Mesenchymal stem cell (in vitro differentiated cells and primary cell): ENCODE measurements at regions not wholly inside any gene's neighbourhood (a gene's known extent, or its start where the extent isn't known, plus 50 kb on each side); places are given as distances from the start of the nearest gene placed in this dataset.

Source experiments
- DNase-seq: peaks from one replicate; pipeline ENCODE4 v3.0.0-alpha.2; 2013
- H2AFZ ChIP-seq: one replicate; pipeline ENCODE4 v1.6.1; 2013; ENCODE audit warnings: low read depth, mild to moderate bottlenecking, control low read depth, inconsistent platforms, low read length, moderate library complexity
- H2AK5ac ChIP-seq: 2 replicates; pipeline ENCODE4 v1.6.1; 2013; ENCODE audit warnings: low read length, moderate library complexity, mild to moderate bottlenecking, inconsistent platforms; ENCODE audit not compliant: severe bottlenecking
- H2BK120ac ChIP-seq: one replicate; pipeline ENCODE4 v1.6.1; 2013; ENCODE audit warnings: low read depth, mild to moderate bottlenecking, inconsistent platforms, low read length, moderate library complexity
- H2BK12ac ChIP-seq, 2 experiments: one replicate each; pipeline ENCODE4 v1.6.1; 2013; ENCODE audit warnings: inconsistent platforms in 2 of 2, low read length in 2 of 2, mild to moderate bottlenecking in 2 of 2, moderate library complexity in 2 of 2, control low read depth in 1 of 2
- H2BK15ac ChIP-seq: one replicate; pipeline ENCODE4 v1.6.1; 2013; ENCODE audit warnings: mild to moderate bottlenecking, low read depth, inconsistent platforms; ENCODE audit not compliant: poor library complexity, severe bottlenecking
- H2BK5ac ChIP-seq: 2 replicates; pipeline ENCODE4 v1.6.1; 2013; ENCODE audit warnings: low read depth, mild to moderate bottlenecking, low read length, control low read depth, inconsistent platforms; ENCODE audit not compliant: poor library complexity, severe bottlenecking
- H3K14ac ChIP-seq, 2 experiments: one replicate each; pipeline ENCODE4 v1.6.1; 2013; ENCODE audit warnings: inconsistent platforms in 2 of 2, low read length in 2 of 2, control low read depth in 1 of 2, mild to moderate bottlenecking in 1 of 2, moderate library complexity in 1 of 2
- H3K18ac ChIP-seq, 2 experiments: one replicate each; pipeline ENCODE4 v1.6.1; 2013; ENCODE audit warnings: inconsistent platforms in 2 of 2, low read length in 2 of 2, control low read depth in 1 of 2, low read depth in 1 of 2, mild to moderate bottlenecking in 1 of 2
- H3K23ac ChIP-seq, 2 experiments: one replicate each; pipeline ENCODE4 v1.6.1; 2013; ENCODE audit warnings: inconsistent platforms in 2 of 2, low read length in 2 of 2, mild to moderate bottlenecking in 2 of 2, moderate library complexity in 2 of 2, control low read depth in 1 of 2
- H3K27ac ChIP-seq: 2 replicates; pipeline ENCODE4 v1.5.1; 2013; ENCODE audit warnings: mild to moderate bottlenecking, moderate library complexity, low read length, control low read depth, inconsistent platforms; ENCODE audit not compliant: poor library complexity, severe bottlenecking
- H3K27me3 ChIP-seq, 2 experiments: 2 replicates each; pipeline versions ENCODE4 v1.6.1 to v1.7.0; 2013; ENCODE audit warnings: low read length in 2 of 2, mild to moderate bottlenecking in 2 of 2, moderate library complexity in 2 of 2, control low read depth in 1 of 2, inconsistent platforms in 1 of 2; ENCODE audit not compliant: control insufficient read depth in 1 of 2, insufficient read depth in 1 of 2
- H3K36me3 ChIP-seq, 2 experiments: 2 replicates each; pipeline versions ENCODE4 v1.6.1 to v1.7.0; 2013; ENCODE audit warnings: low read length in 2 of 2, control low read depth in 1 of 2, inconsistent platforms in 1 of 2, low read depth in 1 of 2, mild to moderate bottlenecking in 1 of 2; ENCODE audit not compliant: insufficient read depth in 2 of 2, control insufficient read depth in 1 of 2
- H3K4ac ChIP-seq, 2 experiments: one replicate each; pipeline ENCODE4 v1.6.1; 2013; ENCODE audit warnings: inconsistent platforms in 2 of 2, low read length in 2 of 2, mild to moderate bottlenecking in 2 of 2, moderate library complexity in 2 of 2, control low read depth in 1 of 2, low read depth in 1 of 2
- H3K4me1 ChIP-seq: 2 replicates; pipeline ENCODE4 v1.6.1; 2013; ENCODE audit warnings: low read depth, low read length, control low read depth; ENCODE audit not compliant: control insufficient read depth, insufficient read depth
- H3K4me2 ChIP-seq: 2 replicates; pipeline ENCODE4 v1.6.1; 2013; ENCODE audit warnings: low read length, mild to moderate bottlenecking, inconsistent platforms; ENCODE audit not compliant: poor library complexity, severe bottlenecking
- H3K4me3 ChIP-seq, 2 experiments: 2 replicates each; pipeline versions ENCODE4 v1.5.1 to v1.7.0; 2013; ENCODE audit warnings: low read length in 2 of 2, mild to moderate bottlenecking in 2 of 2, control low read depth in 1 of 2, low read depth in 1 of 2; ENCODE audit not compliant: insufficient read depth in 1 of 2
- H3K79me1 ChIP-seq: replicated peaks from 2 replicates; pipeline ENCODE4 v1.6.1; 2013; ENCODE audit warnings: mild to moderate bottlenecking, control low read depth, low read length, inconsistent platforms; ENCODE audit not compliant: poor library complexity, severe bottlenecking
- H3K9ac ChIP-seq: 2 replicates; pipeline ENCODE4 v1.7.0; 2013; ENCODE audit warnings: mild to moderate bottlenecking, low read length, moderate library complexity
- H3K9me3 ChIP-seq: 2 replicates; pipeline ENCODE4 v1.7.0; 2013; ENCODE audit warnings: mild to moderate bottlenecking, low read length; ENCODE audit not compliant: control insufficient read depth
- H4K8ac ChIP-seq: one replicate; pipeline ENCODE4 v1.6.1; 2013; ENCODE audit warnings: inconsistent platforms, mild to moderate bottlenecking, low read length, moderate library complexity
- H4K91ac ChIP-seq: one replicate; pipeline ENCODE4 v1.6.1; 2013; ENCODE audit warnings: mild to moderate bottlenecking, low read length, inconsistent platforms
- WGBS: methylation state at CpG from one replicate; pipeline ENCODE4 v1.1.7; 2013; ENCODE audit warnings: mixed read lengths; 5-methylcytosine and 5-hydroxymethylcytosine counted together

DNA sequence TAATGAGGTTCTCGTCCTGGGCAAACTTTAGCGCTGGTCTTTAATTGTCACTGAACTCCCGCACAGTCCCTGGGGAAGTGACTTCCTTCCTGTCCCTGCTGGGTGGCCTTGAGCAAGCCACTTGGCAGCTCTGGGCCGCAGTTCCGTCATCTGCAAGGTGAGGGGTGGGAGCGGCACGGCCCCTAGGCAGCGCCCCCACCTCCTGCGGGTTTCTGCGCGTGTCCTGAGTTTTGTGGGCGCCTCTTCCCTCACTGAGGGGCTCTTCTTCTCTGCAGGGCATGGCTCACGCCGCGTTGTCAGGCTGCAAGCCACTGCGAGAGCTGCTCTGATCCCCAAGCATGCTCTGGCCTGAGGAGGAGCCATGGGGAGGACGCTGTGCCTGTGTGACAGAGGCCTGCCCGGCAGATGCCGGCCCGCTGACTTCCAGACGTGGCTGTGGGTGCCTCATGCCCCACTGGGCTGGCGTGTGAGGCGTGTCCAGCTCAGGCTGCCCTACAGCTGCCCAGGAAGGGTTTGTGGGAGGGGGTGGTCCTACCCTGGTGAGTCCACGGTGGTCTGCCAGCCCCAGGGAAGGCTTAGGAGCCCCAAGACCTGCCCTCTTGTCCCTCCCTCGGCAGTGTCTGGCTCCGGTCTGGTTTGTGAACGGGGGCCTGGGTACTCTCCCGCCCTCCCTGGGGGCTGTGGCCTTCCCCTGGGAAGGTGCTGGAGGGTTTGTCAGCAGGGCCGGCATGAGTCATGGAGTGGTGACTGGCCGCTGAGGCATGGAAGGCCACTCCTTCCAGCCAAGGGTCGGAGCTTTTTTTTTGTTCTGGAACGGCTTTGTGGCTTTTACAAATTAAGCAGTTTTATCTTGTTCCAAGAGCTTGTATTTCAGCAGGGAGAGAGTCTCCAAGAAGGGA is 182.0 kb downstream of the SEC14L1 start:
- Histone ChIP-seq H3K79me1 (peaks cover 2% of the 10 kb centered on the region), H4K91ac (peak overlapping the region; percentile 99), H3K4me1 (peaks cover 67% of the 10 kb centered on the region), H3K23ac (peak overlapping the region in 1 of 2 experiments; percentile 65), H3K4me3 (peak overlapping the region; percentile 29 to 98), H2BK120ac (peak overlapping the region; percentile 83), H3K18ac (peak overlapping the region; percentile 84 to 99), H3K27me3 (no peaks in the 10 kb centered on the region), H3K27ac (peak overlapping the region; percentile 99), H2AFZ (no peak overlapping the region), H3K4ac (peak overlapping the region; percentile 58 to 88), H2BK5ac (peak overlapping the region; percentile 96), H3K14ac (peak overlapping the region in 1 of 2 experiments; percentile 97), H3K9ac (peak overlapping the region; percentile 100), H4K8ac (peak overlapping the region; percentile 94), H3K4me2 (peak overlapping the region; percentile 68), H2BK12ac (peak overlapping the region; percentile 90 to 96), H3K36me3 (peaks cover 10 to 24% of the 10 kb centered on the region in 2 experiments), H2BK15ac (peak overlapping the region; percentile 39), H2AK5ac (peak overlapping the region; percentile 85), H3K9me3 (no peaks in the 10 kb centered on the region)
- WGBS, result 15% methylated on average over 32 of the region's 32 CpGs
- peak; percentile 100 for DNase-seq

DNA sequence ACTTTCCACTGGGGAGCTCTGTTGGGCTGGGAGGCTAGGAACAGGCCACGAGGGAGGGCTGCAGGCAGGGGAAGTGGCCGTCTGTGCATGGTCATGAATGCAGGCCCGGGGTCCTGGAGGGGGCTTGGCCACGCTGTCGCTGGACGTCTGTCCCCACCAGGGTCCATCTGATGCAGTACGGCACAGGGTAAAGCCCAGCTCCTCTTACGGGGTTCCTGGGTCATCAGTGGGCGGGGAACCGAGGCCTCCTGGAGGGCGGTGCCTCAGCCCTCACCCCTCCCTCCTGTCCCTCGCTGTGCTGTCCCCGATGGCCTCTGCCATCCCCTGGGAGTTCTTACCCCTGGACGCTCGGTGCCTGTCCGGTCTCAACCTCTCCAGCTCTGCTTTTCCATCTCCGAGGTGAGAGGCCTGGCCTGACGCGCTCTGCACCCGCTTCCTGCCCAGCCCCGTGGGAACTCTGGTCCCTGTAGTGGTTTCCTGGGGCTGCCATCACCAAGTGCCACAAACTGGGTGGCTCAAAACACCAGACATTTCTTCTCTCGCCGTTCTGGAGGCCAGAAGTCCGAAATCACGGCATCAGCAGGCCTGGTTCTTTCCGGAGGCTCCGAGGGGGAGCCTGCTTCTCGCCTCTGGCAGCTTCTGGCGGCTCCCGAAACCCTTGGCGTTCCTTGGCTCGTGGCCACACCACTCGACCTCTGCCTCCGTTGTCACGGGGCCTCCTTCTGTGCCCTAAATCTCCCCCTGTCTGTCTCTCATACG is 182.8 kb downstream of the SEC14L1 start:
- Histone ChIP-seq H4K8ac (peak overlapping the region; percentile 97), H3K4me1 (peaks cover 63% of the 10 kb centered on the region), H2BK15ac (peak overlapping the region; percentile 95), H3K27me3 (no peaks in the 10 kb centered on the region), H3K23ac (peak overlapping the region in 1 of 2 experiments; percentile 86), H2BK120ac (peak overlapping the region; percentile 100), H4K91ac (peak overlapping the region; percentile 99), H3K36me3 (peaks cover 13 to 27% of the 10 kb centered on the region in 2 experiments), H2AK5ac (peak overlapping the region; percentile 85), H3K4me2 (peak overlapping the region; percentile 68), H3K4ac (peak overlapping the region; percentile 58 to 88), H3K9me3 (no peaks in the 10 kb centered on the region), H3K14ac (peak overlapping the region in 1 of 2 experiments; percentile 95), H3K18ac (peak overlapping the region; percentile 84 to 98), H2BK5ac (peak overlapping the region; percentile 96), H2BK12ac (peak overlapping the region; percentile 80 to 94), H3K9ac (peak overlapping the region; percentile 100), H3K4me3 (peak overlapping the region in 1 of 2 experiments; percentile 98), H3K27ac (peak overlapping the region; percentile 99), H3K79me1 (peaks cover 5% of the 10 kb centered on the region), H2AFZ (no peak overlapping the region)
- WGBS, result 5% methylated on average over 36 of the region's 36 CpGs
- DNase-seq, result peak; percentile 91

- 81% methylated on average over 7 of the region's 8 CpGs for WGBS
Observed at GRCh38 chr17:77324227-77324626, 183.5 kb downstream of the SEC14L1 start.

More at GRCh38 chr17:77324227-77324626, 183.5 kb downstream of the SEC14L1 start:
- Histone ChIP-seq H2BK12ac (peak overlapping the region; percentile 80 to 93), H3K14ac (peak overlapping the region in 1 of 2 experiments; percentile 53), H3K23ac (no peak overlapping the region), H3K4me3 (peak overlapping the region in 1 of 2 experiments; percentile 98), H4K91ac (peak overlapping the region; percentile 45), H3K4ac (peak overlapping the region; percentile 58 to 79), H3K79me1 (peaks cover 7% of the 10 kb centered on the region), H2AK5ac (peak overlapping the region; percentile 85), H2BK120ac (peak overlapping the region; percentile 100), H2BK15ac (peak overlapping the region; percentile 66), H3K4me2 (no peak overlapping the region), H3K4me1 (peaks cover 59% of the 10 kb centered on the region), H3K9ac (peak overlapping the region; percentile 100), H3K18ac (peak overlapping the region; percentile 84 to 98), H2BK5ac (no peak overlapping the region), H3K27me3 (no peaks in the 10 kb centered on the region), H3K36me3 (peaks cover 13 to 33% of the 10 kb centered on the region in 2 experiments), H4K8ac (peak overlapping the region; percentile 31), H3K27ac (peak overlapping the region; percentile 99), H2AFZ (no peak overlapping the region), H3K9me3 (no peaks in the 10 kb centered on the region)
- no peak for DNase-seq
